SHP77 (cell line): ENCODE measurements at regions not wholly inside any gene's neighbourhood (a gene's known extent, or its start where the extent isn't known, plus 50 kb on each side); places are given as distances from the start of the nearest gene placed in this dataset.
"Not testable (repeated sequence)": the region's sequence is repeated elsewhere in the genome, so short reads cannot be mapped to it uniquely, and the experiment has no call there.

Experiments
- DNase-seq, 2 experiments: peaks; one replicate each; lab custom pipeline; 2025; lab: John Stamatoyannopoulos, UW

DNA sequence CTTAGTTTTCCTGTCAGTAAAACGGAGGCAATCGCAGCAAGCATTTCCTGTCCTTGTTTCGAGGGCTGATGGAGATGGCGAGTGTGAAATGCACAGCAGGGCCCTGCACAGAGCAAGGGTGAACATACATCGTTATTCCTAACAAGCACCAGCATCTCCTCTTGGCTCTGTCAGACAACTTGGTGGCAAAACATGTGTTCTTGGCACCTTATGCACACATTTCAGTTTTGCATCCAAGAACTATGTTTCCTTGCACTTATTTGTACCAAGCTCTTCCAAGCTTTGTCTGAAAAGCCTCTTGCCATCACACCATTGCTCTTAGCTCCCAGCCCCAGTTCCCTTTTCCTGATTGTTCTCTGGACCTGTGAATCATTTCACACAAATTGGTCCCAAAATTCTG lies 132.9 kb upstream of the GRB10 start:
- DNase-seq = no peak

DNA sequence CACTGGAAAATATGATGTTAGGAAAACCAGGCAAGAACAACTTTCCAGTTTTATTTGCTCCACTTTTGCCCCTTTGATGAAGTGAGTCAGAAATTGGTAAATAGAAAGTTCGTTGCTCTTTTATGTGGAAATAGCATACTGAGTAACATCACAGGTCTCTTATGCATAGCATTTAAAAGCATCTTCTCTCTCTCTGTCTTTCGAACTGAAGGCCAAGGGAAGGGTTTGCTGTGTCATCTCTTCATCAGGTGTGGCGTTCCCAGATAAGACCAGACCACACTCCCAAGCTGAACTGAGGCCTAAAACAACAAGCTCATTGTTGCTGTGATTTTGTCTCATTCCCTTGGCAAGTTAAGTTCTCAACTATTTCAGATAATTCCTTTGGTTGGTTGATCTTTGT lies 131.8 kb upstream of the GRB10 start:
- DNase-seq = no peak

DNA sequence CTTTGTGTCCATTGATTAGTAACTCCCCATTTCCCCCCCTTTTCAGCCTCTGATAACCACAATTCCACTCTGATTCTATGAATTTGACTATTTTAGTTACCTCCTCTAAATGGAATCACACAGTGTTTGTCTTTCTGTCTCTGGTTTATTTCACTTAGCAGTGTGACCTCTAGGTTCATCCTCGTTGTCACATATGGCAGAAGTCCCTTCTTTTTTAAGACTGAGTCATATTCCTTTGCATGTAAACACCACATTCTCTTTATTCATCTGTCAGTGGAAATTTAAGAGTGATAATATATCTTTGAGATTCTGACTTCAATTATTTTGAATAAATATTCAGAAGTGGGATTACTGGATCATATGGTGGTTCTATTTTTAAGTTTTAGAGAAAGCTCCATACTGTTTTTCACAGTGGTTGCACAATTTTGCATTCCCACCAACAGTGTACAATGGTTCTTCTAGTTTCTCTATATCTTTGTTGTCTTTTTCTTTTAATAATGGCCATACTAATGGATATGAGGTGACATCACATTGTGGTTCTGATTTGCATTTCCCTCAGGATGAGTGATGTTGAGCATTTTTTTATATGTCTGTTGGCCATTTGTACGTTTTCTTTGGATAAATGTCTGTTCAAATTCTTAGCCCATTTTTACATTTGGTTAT lies 126.1 kb upstream of the GRB10 start:
- DNase-seq = no peak

DNA sequence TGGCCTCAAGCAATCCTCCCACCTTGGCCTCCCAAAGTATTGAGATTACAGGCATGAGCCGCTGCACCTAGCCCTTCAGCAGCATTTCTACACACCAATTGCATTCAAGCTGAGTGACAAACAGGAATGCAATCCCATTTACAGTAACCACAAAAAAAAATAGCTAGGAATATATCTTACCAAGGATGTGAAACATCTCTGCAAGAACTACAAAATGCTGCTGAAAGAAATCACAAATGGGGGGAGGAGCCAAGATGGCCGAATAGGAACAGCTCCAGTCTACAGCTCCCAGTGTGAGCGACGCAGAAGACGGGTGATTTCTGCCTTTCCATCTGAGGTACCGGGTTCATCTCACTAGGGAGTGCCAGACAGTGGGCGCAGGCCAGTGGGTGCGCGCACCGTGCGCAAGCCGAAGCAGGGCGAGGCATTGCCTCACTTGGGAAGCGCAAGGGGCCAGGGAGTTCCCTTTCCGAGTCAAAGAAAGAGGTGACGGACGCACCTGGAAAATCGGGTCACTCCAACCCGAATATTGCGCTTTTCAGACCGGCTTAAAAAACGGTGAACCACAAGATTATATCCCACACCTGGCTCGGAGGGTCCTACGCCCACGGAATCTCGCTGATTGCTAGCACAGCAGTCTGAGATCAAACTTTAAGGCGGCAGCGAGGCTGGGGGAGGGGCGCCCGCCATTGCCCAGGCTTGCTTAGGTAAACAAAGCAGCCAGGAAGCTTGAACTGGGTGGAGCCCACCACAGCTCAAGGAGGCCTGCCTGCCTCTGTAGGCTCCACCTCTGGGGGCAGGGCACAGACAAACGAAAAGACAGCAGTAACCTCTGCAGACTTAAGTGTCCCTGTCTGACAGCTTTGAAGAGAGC lies 116.1 kb upstream of the GRB10 start:
- DNase-seq = not testable (repeated sequence)

DNA sequence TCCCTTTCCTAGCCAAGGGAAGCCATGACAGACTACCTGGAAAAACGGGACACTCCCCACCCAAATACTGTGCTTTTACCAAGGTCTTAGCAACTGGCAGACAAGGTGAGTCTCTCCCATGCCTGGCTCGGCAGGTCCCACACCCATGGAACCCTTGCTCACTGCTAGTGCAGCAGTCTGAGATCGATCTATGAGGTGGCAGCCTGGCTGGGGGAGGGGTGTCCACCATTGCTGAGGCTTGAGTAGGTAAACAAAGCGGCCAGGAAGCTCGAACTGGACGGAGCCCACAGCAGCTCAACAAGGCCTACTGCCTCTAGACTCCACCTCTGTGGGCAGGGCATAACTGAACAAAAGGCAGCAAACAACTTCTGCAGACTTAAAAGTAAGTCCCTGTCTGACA lies 104.4 kb upstream of the GRB10 start:
- DNase-seq = not testable (repeated sequence)

DNA sequence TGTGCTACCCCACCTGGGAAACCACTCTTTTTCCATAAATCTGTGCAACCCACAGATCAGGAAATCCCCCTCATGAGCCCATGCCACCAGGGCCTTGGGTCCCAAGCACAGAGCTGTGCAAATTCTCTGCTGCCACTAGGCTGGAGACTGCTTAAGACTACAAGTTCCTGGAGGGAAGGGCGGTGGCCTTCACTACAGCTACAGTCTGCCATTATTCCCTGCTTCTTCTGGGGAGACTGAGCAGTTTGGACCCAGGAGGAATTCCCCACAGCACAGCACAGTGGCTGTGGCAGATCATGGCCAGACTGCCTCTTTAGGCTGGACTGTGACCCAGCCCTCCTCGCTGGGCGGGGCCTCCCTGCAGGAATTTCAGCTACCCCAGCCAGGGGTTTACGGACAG lies 89.7 kb upstream of the GRB10 start:
- DNase-seq = no peak

DNA sequence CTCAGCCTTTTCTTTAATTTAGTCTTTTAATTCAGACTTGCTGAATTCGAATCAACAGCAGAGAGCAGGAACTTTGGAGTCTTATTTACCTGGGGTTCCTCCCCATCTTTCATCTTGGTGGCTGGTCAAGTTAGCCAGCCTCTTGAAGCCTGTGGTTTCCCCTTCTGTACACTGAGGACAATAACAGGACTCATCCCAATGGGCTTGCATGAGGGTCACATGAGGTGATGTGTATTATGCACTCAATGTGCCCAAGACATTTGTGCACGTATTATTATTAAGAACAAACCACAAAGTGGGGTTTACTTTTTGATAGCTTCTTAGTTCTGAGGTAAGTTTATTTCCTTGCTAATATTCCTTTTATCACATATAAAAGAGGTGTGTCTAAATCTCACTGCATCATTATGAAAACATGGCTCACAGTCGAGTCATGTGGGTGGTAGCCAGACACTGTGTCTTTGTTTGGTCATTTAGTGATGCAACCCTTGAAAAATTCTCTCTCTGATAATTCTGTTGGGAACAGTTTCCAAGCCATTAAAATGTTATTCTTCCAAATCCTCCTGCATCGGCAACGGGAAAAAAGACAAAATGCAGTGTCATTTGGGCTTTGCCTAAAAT lies 86.5 kb upstream of the GRB10 start:
- no peak for DNase-seq

DNA sequence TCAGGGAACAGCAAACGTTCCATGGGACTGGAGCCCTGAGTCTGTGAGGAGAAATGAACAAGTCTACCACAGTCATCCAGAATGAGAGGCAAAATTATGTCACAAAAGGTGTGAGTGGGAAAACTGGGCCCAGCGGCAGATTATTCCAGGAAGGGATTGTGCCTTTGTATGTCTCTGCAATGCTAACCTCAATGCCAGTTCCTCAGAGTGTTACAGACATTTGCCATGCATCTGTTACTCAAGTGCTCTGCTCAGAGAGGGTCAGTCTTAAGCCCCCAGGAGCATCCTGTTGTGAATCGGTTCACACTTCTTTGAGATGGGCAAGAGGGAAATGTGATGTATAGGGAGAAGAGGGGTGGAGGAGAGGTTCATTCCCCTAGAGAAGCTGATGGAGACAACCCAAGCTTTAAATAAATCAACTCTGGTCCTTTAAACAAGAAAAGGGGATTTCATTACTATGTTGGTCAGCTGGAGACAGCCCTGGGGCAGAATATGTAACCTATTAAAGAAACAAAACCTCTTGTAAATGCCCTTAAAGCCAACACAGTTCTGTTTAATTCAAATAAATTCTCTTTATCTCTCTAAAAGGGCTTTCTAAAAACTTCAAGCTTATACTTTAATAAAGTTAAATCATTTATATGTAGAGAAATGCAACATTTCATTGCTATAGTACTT lies 85.9 kb upstream of the GRB10 start:
- no peak for DNase-seq

DNA sequence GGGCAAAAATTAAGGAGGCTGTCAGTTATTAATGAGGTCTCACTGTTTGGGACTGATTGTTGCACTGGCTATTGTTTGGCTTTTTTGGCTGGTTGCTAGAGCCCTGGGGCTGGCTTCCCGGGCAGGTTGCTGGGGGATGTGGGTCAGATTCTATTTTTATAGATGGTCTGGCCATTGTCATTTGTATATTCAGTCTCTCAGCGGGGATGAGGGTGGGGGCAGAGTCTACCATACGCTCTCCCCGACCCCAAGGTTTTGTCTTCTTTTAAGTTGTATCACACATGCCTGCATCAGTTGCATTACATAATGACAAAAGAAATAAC lies 84.3 kb upstream of the GRB10 start:
- DNase-seq = no peak

DNA sequence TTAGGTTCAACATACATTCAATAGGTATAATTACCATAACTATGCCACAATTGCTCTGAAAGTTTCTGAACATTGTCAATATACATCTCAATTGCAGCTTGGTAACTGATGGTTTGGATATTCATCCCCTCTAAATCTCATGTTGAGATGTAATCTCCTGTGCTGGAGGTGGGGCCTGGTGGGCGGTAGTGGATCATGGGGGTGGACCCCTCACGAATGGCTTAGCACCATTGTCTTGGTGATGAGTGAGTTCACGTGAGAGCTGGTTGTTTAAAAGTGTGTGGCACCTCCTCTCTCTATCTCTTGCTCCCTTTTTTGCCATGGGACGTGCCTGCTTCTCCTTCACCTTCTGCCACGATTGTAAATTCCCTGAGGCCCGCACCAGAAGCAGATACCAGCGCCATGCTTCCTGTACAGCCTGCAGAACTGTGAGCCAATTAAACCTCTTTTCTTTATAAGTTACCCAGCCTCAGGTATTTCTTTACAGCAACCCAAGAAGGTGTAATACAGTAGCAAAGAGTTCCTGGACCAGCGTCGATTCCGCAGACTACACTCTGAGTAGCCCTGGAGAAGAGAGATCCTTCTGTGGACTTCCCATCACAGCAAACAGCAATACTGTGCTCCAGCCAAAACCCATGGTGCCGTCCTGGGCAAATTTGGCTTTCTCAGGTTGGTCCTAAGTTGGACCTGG lies 83.8 kb upstream of the GRB10 start:
- DNase-seq = no peak

DNA sequence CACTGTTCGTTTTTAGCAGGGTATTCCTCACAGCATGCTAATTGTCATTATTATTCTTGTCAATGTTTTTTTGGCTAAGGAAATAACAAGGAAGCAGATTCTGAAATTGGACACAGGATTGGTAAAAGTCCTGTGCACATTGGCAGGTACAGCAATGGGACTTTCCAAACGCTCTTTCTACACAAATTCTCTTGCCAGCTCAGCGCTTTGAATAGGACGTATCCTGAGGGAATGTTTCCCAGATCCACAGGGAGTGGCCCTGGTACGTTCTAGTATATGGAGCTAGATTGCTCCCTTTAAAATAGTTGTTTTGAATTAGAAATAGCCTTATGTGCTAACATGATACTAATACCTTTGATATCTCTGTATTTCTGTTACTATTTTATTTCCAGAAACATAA lies 82.8 kb upstream of the GRB10 start:
- no peak for DNase-seq

DNA sequence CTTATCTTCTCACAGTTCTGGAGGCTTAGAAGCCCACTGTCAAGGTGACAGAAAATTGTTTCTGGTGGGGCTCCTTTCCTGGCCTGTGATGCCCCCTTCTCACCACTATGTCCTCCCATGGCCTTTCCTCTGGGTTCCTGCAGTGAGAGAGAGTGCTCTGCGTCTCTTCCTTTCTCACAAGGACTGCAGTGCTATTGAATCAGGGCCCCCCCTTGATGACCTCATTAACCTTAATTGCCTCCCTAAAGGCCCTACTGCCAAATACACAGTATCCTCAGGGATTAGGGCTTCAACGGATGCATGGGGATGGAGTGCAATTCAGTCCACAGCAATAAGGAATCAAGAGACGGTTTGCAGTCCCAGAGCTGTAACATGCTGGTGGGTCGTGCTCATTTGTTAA lies 82.0 kb upstream of the GRB10 start:
- DNase-seq = no peak

DNA sequence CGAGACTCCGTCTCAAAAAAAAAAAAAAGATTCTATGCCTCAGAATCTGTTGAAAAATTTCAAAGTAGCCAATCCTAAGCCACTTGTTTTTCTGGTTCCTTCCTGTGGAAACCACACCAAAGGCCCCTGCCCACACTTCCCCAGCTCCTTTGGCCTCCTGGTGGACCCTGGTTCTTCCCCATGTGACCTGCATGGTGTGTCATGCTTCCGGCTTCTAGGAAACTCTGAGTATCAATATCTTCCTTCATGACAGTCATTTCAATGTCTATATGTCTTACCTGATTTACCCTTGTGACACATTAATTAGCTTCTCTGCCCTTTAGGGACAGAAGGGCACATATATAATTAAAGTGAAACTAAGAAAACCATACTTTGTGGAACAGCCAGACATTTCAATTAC lies 80.4 kb upstream of the GRB10 start:
- DNase-seq = no peak

DNA sequence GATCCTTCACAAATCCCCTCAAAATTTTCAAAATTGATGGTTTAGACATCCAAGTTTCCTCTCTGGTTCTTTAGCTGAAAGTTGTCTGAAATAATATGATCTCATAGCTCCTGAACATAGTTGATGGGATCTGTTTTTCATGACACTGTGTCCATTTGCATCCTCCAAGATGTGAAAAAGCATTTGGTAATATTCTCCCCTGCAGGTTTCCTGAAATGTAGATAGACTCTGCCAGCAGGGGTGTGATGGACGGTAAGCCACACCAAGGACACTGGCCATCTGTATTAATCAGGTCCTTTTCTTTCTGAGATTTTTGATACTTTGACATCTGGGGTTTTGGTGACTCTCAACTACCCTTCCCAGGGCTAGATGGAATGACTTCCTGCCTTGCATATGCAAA lies 79.6 kb upstream of the GRB10 start:
- no peak for DNase-seq

DNA sequence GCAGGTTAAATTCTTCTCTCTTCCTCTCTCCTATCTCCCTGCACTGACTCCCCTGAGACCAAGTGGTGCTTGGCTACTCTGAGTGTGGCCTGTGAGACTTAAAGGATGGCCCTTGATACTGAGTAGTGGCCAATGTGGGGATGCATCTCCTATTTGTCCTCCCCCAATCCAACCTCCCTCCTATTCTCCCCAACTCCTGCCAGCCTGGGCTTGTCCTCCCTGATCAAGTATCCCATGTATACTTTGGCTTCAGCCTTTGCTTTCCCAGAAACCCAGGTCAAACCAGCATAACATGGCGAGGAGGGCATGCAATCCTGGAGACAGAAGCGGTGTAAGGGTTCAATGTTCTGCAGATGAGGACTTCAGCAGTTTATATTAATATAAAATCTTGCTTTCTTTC lies 77.9 kb upstream of the GRB10 start:
- DNase-seq = no peak

DNA sequence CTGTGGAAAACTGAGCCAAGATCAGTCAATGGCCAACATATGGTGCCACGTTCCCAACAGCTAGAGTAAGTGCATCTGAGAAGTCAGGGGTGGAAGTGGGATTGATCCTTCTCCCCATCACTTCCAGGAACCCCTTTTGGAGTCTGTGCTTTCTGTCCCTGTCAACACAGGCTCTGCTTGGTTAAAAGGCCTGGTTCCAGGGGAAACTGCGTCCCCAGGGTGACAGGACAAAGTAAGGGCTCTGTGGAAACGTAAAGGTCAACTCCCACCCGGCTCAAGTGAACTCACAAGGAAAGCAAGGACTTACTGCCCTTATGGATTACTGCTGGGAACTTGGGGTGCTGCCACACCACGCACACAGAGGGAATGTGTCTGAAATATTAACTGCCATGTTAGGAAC lies 77.5 kb upstream of the GRB10 start:
- DNase-seq = no peak

DNA sequence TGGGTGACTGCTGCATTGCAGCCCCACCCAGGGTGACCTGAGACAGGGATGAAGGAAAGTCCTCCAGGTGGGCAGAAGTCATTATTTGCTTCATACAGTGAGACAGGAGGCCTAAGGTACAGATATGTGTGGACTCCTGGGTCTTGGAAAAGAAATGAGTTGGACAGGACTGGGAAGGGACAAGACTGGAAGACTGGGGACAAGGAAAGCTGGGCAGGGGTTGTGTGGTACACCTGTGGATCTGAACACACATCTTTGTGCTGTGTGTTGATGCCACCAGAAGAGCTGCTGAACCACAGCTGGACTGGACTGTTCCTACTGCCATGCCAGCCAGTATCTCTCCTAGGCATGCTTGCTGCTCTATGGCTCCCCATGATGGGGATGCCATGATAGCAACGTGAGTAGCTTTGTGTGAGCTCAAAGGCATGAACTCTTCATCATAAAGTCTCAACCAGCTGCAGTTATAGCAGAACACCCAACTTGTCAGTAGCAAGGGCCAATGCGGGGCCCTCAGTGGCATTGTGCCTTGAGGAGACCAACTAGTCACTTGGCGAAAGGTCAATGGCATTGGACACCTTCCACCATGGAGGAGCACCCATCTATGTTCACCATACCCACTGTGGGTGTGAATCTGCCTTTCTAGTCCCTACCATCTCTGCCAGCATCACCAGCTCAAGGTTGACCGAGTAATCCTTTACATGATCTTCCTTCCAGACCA lies 76.0 kb upstream of the GRB10 start:
- no peak for DNase-seq

DNA sequence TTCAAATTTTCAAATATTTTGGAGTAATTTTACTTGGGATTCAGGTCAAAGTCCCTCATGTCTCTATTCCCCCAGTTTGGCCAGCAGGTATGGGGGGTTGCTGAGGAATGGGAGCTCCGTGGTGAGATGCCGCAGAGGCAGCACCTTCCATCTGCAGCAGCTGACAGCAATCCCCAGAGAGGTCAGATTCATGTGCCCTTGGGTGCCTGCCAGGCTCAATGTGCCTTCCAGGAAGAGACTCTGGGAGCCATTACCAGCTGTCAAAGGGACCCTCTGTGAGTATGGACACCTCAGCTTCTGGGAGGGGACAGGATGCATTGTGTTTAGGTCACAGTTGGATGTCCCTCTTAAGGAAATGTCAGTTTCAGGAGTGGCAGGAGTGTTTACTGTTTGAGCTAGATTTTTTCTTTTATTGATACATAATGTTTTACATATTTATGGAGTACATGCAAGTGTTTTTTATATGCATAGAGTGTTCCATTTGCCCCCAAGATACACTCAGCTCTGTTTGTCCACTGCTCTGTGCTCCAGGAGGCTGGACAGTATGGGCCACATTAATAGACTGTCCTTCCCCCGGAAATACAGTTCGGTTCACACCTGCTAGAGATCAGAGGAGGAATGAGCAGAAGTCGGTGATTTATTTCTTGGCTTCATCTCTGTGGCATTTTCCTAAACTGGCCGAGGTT lies 75.3 kb upstream of the GRB10 start:
- peak; percentile 74 to 88 for DNase-seq

DNA sequence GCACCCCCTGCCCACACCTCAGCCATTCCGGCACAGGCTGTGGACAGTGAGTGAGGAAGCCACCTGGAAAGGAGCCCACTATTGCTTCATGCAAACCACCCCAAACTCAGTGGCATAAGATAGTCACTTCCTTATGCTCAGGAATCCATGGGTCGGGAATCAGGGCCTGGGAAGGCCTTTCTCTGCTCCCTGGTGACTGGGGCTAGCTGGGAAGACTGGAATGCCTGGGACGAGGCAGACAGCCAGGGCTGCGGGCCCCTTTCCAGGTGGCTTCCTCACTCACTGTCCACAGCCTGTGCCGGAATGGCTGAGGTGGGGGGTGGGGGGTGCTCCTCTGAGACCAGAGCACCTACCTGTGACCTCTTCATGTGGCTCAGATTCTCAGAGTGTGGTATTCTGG lies 74.1 kb upstream of the GRB10 start:
- no peak for DNase-seq

DNA sequence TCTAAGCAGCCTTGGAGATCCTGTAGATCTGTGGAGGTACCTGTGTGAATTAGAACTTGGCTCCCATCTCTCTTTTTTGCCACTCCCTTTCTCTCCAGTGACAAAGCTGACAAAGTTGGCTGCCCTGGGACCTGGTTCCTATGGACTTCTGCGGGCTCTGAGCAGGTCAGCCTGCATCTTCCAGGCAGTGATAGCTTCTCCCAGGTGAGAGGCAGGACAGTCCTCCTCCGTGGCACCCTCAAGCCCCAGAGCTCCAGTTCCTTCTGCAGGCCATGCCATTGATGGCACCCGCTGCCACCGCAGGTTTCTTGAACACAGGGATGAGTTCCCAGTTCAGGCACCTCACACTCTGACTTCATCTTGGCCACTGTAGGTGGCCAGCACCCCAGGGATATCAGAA lies 73.5 kb upstream of the GRB10 start:
- DNase-seq = no peak

DNA sequence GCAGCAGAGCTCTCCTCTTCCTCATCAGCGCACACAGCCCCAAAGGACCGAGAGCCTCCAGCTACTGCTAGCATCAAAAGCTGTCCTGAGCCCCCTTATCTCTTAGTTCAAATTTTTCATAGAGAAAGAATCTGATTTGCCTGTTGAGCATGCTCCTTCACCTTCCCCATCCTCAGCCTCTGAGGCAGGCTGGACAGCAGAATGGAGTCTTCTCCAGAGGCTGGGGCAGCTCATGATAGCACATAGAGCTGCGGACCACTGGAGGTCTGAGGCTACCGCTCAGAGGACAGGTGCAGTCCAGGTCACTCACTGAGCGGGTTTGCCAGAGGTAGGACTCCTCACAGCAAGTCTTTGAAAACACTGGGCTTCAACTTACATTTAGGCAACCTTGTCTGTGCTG lies 72.8 kb upstream of the GRB10 start:
- no peak for DNase-seq
